CD4-positive, alpha-beta memory T cell (primary cell): ENCODE measurements at regions not wholly inside any gene's neighbourhood (a gene's known extent, or its start where the extent isn't known, plus 50 kb on each side); places are given as distances from the start of the nearest gene placed in this dataset.
"Not testable (repeated sequence)": the region's sequence is repeated elsewhere in the genome, so short reads cannot be mapped to it uniquely, and the experiment has no call there.

Experiments
- CTCF ChIA-PET: fragments of 350-600 bp; sonication (Branson Sonifier 250); formaldehyde crosslinking; loops from one replicate; lab custom pipeline; 2021; ENCODE audit warnings: inconsistent platforms; ENCODE audit not compliant: partially characterized antibody; lab: Charles Lee
- POLR2A ChIA-PET: fragments of 350-600 bp; sonication (Branson Sonifier 250); formaldehyde crosslinking; loops from one replicate; lab custom pipeline; 2021; ENCODE audit not compliant: partially characterized antibody; lab: Charles Lee
- DNase-seq, 5 donors: peaks; one replicate each; pipeline versions ENCODE4 v3.0.0 to v3.0.0-alpha.2; 2020 to 2022; ENCODE audit warnings: mixed read lengths in 1 of 5
- H3K27ac ChIP-seq: one replicate; pipeline ENCODE4 v1.7.0; 2013; ENCODE audit warnings: low read depth, low read length
- H3K27me3 ChIP-seq: 2 replicates; pipeline ENCODE4 v1.7.0; 2013; ENCODE audit warnings: mild to moderate bottlenecking, low read length, moderate library complexity; ENCODE audit not compliant: insufficient read depth
- H3K36me3 ChIP-seq: 2 replicates; pipeline ENCODE4 v1.7.0; 2013; ENCODE audit warnings: mild to moderate bottlenecking, low read length, moderate library complexity; ENCODE audit not compliant: insufficient read depth
- H3K4me1 ChIP-seq: 2 replicates; pipeline ENCODE4 v1.7.0; 2013; ENCODE audit warnings: mild to moderate bottlenecking, low read length, moderate library complexity; ENCODE audit not compliant: insufficient read depth
- H3K4me3 ChIP-seq, 2 donors: one replicate each; pipeline ENCODE4 v1.7.0; 2013; ENCODE audit warnings: low read length in 2 of 2, mild to moderate bottlenecking in 1 of 2
- H3K9me3 ChIP-seq, 2 donors: one replicate each; pipeline ENCODE4 v1.7.0; 2013; ENCODE audit warnings: low read length in 2 of 2, control low read depth in 1 of 2; ENCODE audit not compliant: control insufficient read depth in 1 of 2
- H3K27ac Mint-ChIP-seq, 7 donors: one replicate each; pipeline ENCODE4 v1.8.0; 2020 to 2021; ENCODE audit warnings: mixed read lengths in 7 of 7, mild to moderate bottlenecking in 6 of 7, inconsistent platforms in 3 of 7, moderate library complexity in 3 of 7
- H3K27me3 Mint-ChIP-seq, 2 donors: one replicate each; pipeline ENCODE4 v1.8.0; 2020 to 2021; ENCODE audit warnings: mixed read lengths in 2 of 2
- H3K36me3 Mint-ChIP-seq, 2 donors: one replicate each; pipeline ENCODE4 v1.8.0; 2020 to 2021; ENCODE audit warnings: mixed read lengths in 2 of 2, inconsistent platforms in 1 of 2, mild to moderate bottlenecking in 1 of 2
- H3K4me1 Mint-ChIP-seq, 4 donors: one replicate each; pipeline ENCODE4 v1.8.0; 2020 to 2021; ENCODE audit warnings: mixed read lengths in 4 of 4, mild to moderate bottlenecking in 1 of 4
- H3K4me3 Mint-ChIP-seq, 8 donors: one replicate each; pipeline ENCODE4 v1.8.0; 2020 to 2021; ENCODE audit warnings: mixed read lengths in 8 of 8, mild to moderate bottlenecking in 7 of 8, moderate library complexity in 6 of 8, inconsistent platforms in 3 of 8
- H3K9me3 Mint-ChIP-seq, 8 donors: one replicate each; pipeline ENCODE4 v1.8.0; 2020 to 2021; ENCODE audit warnings: mixed read lengths in 8 of 8, mild to moderate bottlenecking in 5 of 8, inconsistent platforms in 3 of 8, moderate library complexity in 1 of 8
- intact Hi-C: fragments of 100-400 bp; cut with micrococcal nuclease; formaldehyde crosslinking; loops from one replicate; pipeline ENCODE4 v1.15.1; 2023

- peaks cover 0 to 4% (median 1%) of the 10 kb centered on the region in 8 donors for H3K9me3 Mint-ChIP-seq
- intact Hi-C loops = no loop called here
Observed at GRCh38 chr4:127357765-127358164, 275.0 kb upstream of the INTU start.

DNA sequence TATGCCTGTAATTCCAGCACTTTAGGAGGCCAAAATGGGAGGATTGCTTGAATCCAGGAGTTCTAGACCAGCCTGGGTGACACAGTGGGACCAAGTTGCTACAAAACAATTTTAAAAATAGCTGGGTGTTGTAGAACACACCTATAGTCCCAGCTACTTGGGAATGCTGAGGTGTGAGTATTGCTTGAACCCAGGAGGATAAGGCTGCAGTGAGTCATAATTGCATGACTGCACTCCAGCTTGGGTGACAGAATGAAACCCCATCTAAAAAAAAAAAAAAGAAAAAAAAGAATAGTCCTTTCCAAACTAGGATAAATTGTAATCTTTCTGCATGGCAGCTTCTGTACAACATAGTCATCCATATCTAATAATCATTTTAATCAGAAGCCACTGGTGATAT, 270.1 kb upstream of the INTU start:
- H3K36me3 ChIP-seq = no peaks in the 10 kb centered on the region
- no peaks in the 10 kb centered on the region for H3K27me3 ChIP-seq
- no peak overlapping the region for H3K4me3 ChIP-seq
- Mint-ChIP-seq H3K4me1 (no peaks in the 10 kb centered on the region), H3K27ac (no peak overlapping the region), H3K27me3 (no peaks in the 10 kb centered on the region), H3K9me3 (peaks cover 0 to 5% (median under 1%) of the 10 kb centered on the region in 8 donors), H3K4me3 (no peak overlapping the region), H3K36me3 (no peaks in the 10 kb centered on the region)
- no peaks in the 10 kb centered on the region for H3K9me3 ChIP-seq
- no peaks in the 10 kb centered on the region for H3K4me1 ChIP-seq
- H3K27ac ChIP-seq = no peak overlapping the region
- DNase-seq = no peak
- intact Hi-C loops = no loop called here
- CTCF ChIA-PET = no interaction called here
- POLR2A ChIA-PET = no interaction called here

More at GRCh38 chr4:127357765-127358164, 275.0 kb upstream of the INTU start:
- H3K4me3 ChIP-seq = no peak overlapping the region
- no peaks in the 10 kb centered on the region for H3K4me1 ChIP-seq
- H3K27me3 ChIP-seq = no peaks in the 10 kb centered on the region
- H3K36me3 ChIP-seq = no peaks in the 10 kb centered on the region
- no peaks in the 10 kb centered on the region for H3K9me3 ChIP-seq
- H3K27ac ChIP-seq = no peak overlapping the region
- H3K4me3 Mint-ChIP-seq = no peak overlapping the region
- ChIA-PET CTCF (no interaction called here), POLR2A (no interaction called here)
- H3K27ac Mint-ChIP-seq = no peak overlapping the region
- no peaks in the 10 kb centered on the region for H3K36me3 Mint-ChIP-seq
- H3K4me1 Mint-ChIP-seq = no peaks in the 10 kb centered on the region
- no peak for DNase-seq
- no peaks in the 10 kb centered on the region for H3K27me3 Mint-ChIP-seq

DNA sequence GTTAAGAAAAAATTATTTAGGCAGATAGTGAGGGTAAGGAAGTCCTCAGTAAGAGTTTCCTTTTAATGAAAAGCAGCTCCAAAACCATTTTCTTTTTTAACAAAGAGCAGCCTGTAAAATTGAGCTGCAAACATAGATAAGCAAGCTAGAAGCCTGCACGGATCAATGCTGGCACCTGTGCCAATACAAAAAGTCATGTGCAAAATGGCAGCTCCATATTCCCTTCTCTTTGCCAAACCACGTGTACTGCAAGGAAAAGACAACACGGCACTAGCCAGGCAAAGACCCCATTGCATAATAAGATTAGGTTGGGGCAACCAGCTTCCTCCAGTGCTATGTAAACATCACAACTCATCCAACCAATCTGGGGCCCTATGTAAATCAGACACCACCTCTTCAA, 268.4 kb upstream of the INTU start:
- Histone ChIP-seq H3K36me3 (no peaks in the 10 kb centered on the region), H3K4me1 (no peaks in the 10 kb centered on the region), H3K27me3 (no peaks in the 10 kb centered on the region), H3K4me3 (no peak overlapping the region), H3K27ac (no peak overlapping the region), H3K9me3 (no peaks in the 10 kb centered on the region)
- intact Hi-C loops = no loop called here
- no peaks in the 10 kb centered on the region for H3K36me3 Mint-ChIP-seq
- no peak for DNase-seq
- H3K27me3 Mint-ChIP-seq = no peaks in the 10 kb centered on the region
- ChIA-PET CTCF (no interaction called here), POLR2A (no interaction called here)
- no peak overlapping the region for H3K4me3 Mint-ChIP-seq
- peaks cover 0 to 5% (median 1%) of the 10 kb centered on the region in 8 donors for H3K9me3 Mint-ChIP-seq
- H3K27ac Mint-ChIP-seq = no peak overlapping the region
- H3K4me1 Mint-ChIP-seq = no peaks in the 10 kb centered on the region

DNA sequence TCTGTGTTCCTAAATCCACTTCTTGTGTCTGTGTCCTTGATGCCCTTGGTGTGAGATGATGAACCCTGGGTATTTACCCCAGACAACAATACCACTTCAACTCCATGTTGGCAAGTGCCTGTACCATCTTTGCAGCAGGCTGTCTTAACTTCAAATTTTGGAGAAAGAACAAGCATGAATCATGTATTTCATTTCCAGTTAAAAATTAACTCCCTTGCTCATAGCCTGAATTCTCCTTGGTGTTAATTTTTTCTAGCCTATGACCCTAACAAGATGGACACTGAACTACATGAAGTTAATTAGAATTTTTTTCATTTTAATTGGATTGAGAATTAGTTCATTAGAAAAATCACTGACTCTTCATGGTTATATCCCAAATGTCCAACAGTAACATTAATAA, 267.8 kb upstream of the INTU start:
- CTCF ChIA-PET = no interaction called here
- no peaks in the 10 kb centered on the region for H3K9me3 ChIP-seq
- no peak for DNase-seq
- POLR2A ChIA-PET = no interaction called here
- no peak overlapping the region for H3K4me3 Mint-ChIP-seq
- H3K4me1 Mint-ChIP-seq = no peaks in the 10 kb centered on the region
- H3K27ac ChIP-seq = no peak overlapping the region
- H3K27me3 ChIP-seq = no peaks in the 10 kb centered on the region
- H3K9me3 Mint-ChIP-seq = peaks cover 0 to 5% (median 1%) of the 10 kb centered on the region in 8 donors
- H3K4me3 ChIP-seq = no peak overlapping the region
- no peaks in the 10 kb centered on the region for H3K27me3 Mint-ChIP-seq
- intact Hi-C loops = no loop called here
- H3K4me1 ChIP-seq = no peaks in the 10 kb centered on the region
- no peaks in the 10 kb centered on the region for H3K36me3 Mint-ChIP-seq
- H3K27ac Mint-ChIP-seq = no peak overlapping the region
- no peaks in the 10 kb centered on the region for H3K36me3 ChIP-seq

GRCh38 chr4:127370604-127371003, 262.2 kb upstream of the INTU start:
- no peaks in the 10 kb centered on the region for H3K4me1 ChIP-seq
- H3K27me3 ChIP-seq = no peaks in the 10 kb centered on the region
- Mint-ChIP-seq H3K27me3 (no peaks in the 10 kb centered on the region), H3K27ac (no peak overlapping the region), H3K9me3 (peaks cover 0 to 3% (median 0%) of the 10 kb centered on the region in 8 donors), H3K4me3 (no peak overlapping the region), H3K36me3 (no peaks in the 10 kb centered on the region), H3K4me1 (no peaks in the 10 kb centered on the region)
- H3K4me3 ChIP-seq = no peak overlapping the region
- no peaks in the 10 kb centered on the region for H3K9me3 ChIP-seq
- H3K27ac ChIP-seq = no peak overlapping the region
- ChIA-PET POLR2A (no interaction called here), CTCF (no interaction called here)
- no peaks in the 10 kb centered on the region for H3K36me3 ChIP-seq
- DNase-seq = no peak
- intact Hi-C loops = no loop called here

GRCh38 chr4:127379499-127379898, 253.3 kb upstream of the INTU start:
- no peaks in the 10 kb centered on the region for H3K36me3 ChIP-seq

DNA sequence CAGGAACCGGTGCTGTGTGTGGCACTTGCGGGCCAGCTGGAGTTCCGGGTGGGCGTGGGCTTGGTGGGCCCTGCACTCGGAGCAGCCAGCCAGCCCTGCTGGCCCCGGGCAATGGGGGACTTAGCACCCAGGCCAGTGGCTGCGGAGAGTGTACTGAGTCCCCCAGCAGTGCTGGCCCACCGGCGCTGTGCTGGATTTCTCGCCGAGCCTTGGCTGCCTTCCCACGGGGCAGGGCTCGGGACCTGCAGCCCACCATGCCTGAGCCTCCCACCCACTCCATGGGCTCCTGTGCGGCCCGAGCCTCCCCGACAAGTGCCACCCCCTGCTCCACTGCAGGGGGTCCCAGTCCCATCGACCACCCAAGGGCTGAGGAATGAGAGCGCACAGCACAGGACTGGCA, 252.8 kb upstream of the INTU start:
- H3K27me3 Mint-ChIP-seq, H3K27me3 ChIP-seq, H3K9me3 Mint-ChIP-seq, intact Hi-C loops, H3K4me1 ChIP-seq, CTCF ChIA-PET, H3K36me3 ChIP-seq, POLR2A ChIA-PET, H3K27ac ChIP-seq, H3K4me1 Mint-ChIP-seq, H3K4me3 Mint-ChIP-seq, H3K9me3 ChIP-seq, H3K36me3 Mint-ChIP-seq, H3K27ac Mint-ChIP-seq, DNase-seq, H3K4me3 ChIP-seq: not testable (repeated sequence)

More at GRCh38 chr4:127379499-127379898, 253.3 kb upstream of the INTU start:
- no peak overlapping the region for H3K27ac Mint-ChIP-seq
- peaks cover 0 to 1% of the 10 kb centered on the region in 2 donors for H3K27me3 Mint-ChIP-seq
- Histone ChIP-seq H3K4me3 (no peak overlapping the region), H3K27ac (no peak overlapping the region), H3K4me1 (no peaks in the 10 kb centered on the region), H3K27me3 (no peaks in the 10 kb centered on the region), H3K9me3 (no peaks in the 10 kb centered on the region)
- no peak overlapping the region for H3K4me3 Mint-ChIP-seq
- CTCF ChIA-PET = no interaction called here
- no peak for DNase-seq
- peaks cover 0 to 4% (median 1%) of the 10 kb centered on the region in 8 donors for H3K9me3 Mint-ChIP-seq
- intact Hi-C loops = no loop called here
- no peaks in the 10 kb centered on the region for H3K36me3 Mint-ChIP-seq
- POLR2A ChIA-PET = no interaction called here
- no peaks in the 10 kb centered on the region for H3K4me1 Mint-ChIP-seq

DNA sequence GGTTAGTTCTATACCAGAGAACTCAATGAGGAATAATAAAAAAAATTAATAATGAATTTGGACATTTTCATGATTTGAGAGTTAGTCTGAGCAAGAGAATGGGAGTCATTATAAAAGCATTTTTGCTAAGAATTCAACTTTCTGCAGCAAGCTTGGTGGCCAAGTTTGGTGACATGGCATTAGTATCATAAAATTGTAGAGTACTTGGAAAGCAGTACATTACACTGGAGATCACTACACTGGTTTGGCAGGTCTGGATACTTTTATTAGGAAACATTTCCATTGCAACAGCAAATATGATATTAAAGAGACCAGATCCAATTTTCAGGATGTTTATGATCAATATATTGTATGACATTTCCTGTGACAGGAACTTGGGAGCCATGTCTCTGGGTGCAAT, 249.1 kb upstream of the INTU start:
- no peaks in the 10 kb centered on the region for H3K9me3 ChIP-seq
- H3K4me3 Mint-ChIP-seq = no peak overlapping the region
- CTCF ChIA-PET = no interaction called here
- H3K4me1 Mint-ChIP-seq = no peaks in the 10 kb centered on the region
- DNase-seq = no peak
- no peaks in the 10 kb centered on the region for H3K36me3 Mint-ChIP-seq
- H3K4me3 ChIP-seq = no peak overlapping the region
- no peaks in the 10 kb centered on the region for H3K36me3 ChIP-seq
- intact Hi-C loops = no loop called here
- POLR2A ChIA-PET = no interaction called here
- no peak overlapping the region for H3K27ac Mint-ChIP-seq
- no peaks in the 10 kb centered on the region for H3K27me3 ChIP-seq
- peaks cover 0 to 1% of the 10 kb centered on the region in 2 donors for H3K27me3 Mint-ChIP-seq
- no peaks in the 10 kb centered on the region for H3K4me1 ChIP-seq
- H3K9me3 Mint-ChIP-seq = peaks cover 0 to 4% (median under 1%) of the 10 kb centered on the region in 8 donors
- H3K27ac ChIP-seq = no peak overlapping the region
